Hematopoietic multipotent progenitor cell treated with erythropoietin and hydrocortisone succinate and interleukin-3 and kit ligand, for 8 days (in vitro differentiated cells): ENCODE measurements at regions not wholly inside any gene's neighbourhood (a gene's known extent, or its start where the extent isn't known, plus 50 kb on each side); places are given as distances from the start of the nearest gene placed in this dataset.
"Not testable (repeated sequence)": the region's sequence is repeated elsewhere in the genome, so short reads cannot be mapped to it uniquely, and the experiment has no call there.

Experiments
- DNase-seq: peaks from one replicate; pipeline ENCODE4 v3.0.0-alpha.2; 2015

DNA sequence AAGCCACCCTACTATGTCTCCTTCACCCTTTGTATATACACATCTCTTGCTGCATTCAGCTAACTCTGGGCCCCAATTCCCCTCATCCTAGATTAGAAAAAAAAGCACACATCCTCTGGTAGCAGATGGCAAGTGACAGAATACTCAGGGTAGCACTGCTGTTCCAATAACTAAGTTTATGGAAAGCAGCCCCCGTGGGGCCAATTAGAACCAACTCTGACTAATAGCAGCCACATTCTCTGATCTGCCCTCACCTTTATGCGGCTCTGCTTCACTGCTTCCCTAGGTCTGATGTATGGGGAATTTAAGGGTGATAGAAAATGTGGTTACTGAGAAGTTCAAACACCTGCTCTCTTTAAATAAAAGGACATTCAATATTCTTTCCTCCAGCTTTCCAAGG lies 74.9 kb upstream of the SETMAR start:
- no peak for DNase-seq

DNA sequence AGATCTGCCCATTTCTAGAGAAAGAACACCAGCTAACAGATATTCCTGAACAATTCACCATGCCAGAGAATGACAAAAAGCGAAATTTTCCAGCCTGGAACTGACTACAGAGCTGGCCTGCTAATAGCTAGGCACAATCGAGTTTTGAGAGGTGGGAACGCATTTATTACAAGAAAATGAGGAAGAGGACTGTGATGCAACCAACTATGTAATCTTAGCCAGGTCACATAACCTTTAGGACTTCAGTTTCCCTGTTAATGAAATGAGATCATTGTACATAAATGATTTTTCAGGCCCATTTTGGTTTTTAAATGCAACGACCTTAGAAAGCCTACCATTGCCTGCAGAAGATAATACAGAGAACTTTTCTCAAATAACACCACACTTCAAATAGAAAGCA lies 72.1 kb upstream of the SETMAR start:
- no peak for DNase-seq

DNA sequence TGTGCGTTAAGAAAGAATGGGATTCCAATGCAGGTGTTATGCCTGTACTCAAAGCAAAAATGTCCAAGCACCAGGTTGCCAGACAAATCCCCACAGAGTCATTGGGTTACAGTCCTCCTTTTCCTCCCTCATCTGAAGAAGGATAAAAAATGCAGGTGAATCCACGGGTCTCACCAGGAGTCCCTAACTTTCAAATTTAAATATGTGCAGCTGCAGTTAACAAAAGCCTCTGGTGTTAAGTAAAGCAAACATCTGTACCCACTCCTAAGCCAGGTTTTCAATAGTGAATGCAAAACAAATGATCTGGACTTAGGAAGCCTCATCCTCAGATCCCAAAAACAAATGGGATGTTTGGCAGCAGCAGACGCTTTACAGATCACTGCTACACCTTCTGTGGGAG lies 70.4 kb upstream of the SETMAR start:
- no peak for DNase-seq

DNA sequence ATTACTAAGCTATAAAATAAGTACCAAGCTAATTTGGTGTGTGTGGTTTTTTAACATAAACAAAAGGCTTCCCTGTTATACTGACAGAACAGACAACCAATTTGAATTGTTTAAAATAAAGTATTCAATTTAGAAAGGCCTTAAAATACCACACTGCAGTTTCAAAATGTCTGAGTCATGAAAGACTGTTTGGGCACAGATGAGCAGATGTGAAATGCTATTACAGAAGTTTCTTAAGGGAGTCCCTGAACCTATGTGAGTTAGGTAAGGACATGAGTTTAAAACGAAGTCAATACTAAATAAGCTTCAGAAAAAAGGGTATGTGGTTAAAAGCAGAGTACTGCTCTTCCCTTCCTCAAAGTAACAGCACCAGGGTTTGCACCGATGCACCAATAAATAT lies 69.7 kb upstream of the SETMAR start:
- DNase-seq = no peak

DNA sequence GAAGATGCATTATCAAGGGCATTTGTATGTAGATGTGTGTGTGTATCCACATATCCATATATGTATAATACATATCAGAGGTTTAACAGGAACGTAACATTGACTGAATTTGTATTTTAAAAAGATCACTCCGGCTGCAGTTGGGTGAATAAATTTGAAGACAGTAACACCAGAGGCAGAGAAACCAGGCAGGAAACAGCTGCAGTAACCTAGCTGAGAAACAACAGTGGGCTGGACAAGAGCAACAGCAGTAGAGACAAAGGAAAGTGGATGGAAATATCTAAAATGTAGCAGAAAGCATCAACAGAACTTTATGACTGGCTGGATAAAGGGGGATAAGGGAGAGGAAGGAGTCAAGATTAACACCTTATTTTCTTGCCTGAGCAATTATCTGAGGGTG lies 68.3 kb upstream of the SETMAR start:
- no peak for DNase-seq

DNA sequence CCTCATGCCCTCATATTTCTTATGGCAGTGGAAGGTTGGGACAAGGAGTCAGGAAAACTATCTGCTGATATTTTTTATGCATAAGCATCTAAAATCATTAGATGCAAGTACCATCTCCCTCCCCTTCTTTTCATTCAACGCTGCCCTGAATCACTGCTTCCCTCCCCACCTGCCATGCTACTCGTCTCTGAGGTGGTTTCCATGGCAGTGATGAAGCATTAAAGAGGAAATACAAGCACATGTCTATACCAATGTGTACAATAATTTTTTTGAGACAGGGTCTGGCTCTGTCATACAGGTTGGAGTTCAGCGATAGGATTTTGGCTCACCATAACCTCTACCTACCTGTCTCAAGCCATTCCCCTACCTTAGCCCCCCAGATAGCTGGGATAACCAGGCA lies 67.5 kb upstream of the SETMAR start:
- no peak for DNase-seq

DNA sequence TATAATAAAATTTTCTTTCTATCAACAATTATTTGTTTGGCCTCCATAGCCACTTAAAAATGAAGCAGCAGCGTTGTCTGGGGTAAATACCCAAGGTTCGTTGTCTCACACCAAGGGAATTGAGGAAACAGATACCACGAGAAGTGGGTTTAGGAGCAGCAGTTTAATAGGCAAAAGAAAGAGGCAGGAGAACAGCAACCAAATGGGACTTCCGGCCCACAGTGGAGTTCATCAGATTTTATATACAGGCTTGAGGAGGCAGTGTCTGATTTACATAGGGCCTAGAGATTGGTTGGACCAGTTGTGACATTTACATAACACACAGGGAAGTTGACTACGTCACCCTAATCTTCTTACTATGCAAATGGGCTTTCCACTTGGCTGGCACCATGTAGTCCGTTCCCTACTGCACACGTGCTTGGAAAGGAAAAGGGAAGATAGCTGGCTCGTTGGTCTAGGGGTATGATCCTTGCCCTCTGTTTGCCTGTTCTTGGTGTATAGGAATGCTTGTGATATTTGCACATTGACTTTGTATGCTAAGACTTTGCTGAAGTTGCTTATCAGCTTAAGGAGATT lies 61.5 kb upstream of the SETMAR start:
- no peak for DNase-seq

DNA sequence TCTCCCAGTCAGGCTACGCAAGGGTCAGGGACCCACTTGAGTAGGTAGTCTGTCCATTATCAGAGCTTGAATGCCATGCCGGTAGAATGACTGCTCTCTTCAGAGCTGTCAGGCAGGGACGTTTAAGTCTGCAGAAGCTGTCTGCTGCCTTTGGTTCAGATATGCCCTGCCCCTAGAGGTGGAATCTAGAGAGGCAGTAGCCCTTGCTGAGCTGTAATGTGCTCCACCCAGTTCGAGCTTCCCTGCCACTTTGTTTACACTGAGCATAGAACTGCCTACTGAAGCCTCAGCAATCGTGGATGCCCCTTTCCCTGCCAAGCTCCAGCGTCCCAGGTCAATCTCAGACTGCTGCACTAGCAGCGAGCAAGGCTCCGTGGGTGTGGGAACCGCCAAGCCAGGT lies 57.5 kb upstream of the SETMAR start:
- DNase-seq = no peak

DNA sequence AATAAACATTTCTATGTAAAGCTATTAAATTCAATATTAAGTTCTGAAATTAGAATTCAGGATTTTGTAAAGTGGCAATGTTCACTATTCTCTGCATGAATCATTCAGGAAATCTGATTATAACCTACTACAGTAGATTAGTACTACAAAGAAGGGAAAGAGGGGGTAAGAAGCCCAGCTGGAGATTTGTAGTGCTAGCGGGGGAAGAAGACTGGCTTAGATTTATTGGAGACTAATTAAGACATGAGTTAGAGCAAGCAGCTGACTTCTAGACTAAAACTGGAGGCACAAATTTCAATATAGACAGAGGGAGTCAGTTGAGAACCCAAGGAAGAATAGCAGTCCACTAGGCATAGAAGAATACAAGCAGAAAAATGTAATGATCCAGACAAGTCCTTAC lies 55.8 kb upstream of the SETMAR start:
- DNase-seq = no peak

DNA sequence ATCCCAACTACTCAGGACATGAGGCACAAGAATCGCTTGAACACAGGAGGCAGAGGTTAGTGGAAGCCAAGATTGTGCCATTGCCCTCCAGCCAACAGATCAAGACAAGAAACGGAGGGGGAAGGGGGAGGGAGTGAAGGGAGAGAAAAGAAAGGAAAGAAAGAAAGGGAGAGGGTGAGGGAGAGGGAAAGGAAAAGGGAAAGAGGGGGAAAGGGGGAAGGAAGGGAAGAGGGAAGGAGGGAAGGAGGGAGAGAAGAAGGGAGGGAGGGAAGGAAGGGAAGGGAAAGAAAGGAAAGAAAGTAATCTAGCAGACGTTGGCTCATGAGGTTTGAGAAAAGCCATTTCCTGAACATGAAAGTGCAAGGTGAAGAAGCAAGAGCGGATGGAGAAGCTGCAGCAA lies 53.1 kb upstream of the SETMAR start:
- DNase-seq = no peak

DNA sequence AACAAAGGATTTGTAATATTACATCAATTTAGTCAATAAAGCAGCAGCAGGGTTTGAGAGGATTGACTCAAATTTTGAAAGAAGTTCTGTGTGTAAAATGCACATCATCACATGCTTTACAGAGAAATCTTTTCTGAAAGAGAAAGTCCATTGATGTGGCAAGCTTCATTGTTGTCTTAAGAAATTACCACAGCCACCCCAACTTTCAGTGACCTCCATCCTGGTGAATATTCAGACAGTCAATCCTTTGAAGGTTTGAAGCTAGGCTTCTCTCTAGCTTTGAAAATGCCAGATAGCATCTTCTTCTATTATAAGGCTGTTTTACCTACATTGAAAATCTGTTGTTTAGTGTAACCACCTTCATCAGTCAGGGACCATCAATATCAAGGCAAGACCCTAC lies 51.8 kb upstream of the SETMAR start:
- no peak for DNase-seq

DNA sequence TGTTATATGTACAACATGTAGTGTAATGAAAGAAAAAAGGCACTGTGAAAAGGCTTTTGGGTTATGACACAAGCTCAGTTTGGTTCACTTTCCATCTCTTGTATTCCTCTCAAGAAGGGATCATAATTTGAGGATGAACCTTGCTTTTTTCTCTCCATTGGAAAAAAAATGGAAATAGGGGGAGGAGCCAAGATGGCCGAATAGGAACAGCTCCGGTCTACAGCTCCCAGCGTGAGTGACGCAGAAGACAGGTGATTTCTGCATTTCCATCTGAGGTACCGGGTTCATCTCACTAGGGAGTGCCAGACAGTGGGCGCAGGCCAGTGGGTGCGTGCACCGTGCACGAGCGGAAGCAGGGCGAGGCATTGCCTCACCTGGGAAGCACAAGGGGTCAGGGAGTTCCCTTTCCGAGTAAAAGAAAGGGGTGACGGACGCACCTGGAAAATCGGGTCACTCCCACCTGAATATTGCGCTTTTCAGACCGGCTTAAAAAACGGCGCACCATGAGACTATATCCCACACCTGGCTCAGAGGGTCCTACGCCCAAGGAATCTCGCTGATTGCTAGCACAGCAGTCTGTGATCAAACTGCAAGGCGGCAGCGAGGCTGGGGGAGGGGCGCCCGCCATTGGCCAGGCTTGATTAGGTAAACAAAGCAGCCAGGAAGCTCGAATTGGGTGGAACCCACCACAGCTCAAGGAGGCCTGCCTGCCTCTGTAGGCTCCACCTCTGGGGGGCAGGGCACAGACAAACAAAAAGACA lies 49.9 kb upstream of the SETMAR start:
- not testable (repeated sequence) for DNase-seq
